NCI-H1417 (cell line): ENCODE measurements at regions not wholly inside any gene's neighbourhood (a gene's known extent, or its start where the extent isn't known, plus 50 kb on each side); places are given as distances from the start of the nearest gene placed in this dataset.
A peak's percentile ranks its signal among the peaks of the same experiment; 100 is the strongest.
"Not testable (repeated sequence)": the region's sequence is repeated elsewhere in the genome, so short reads cannot be mapped to it uniquely, and the experiment has no call there.

Experiments
- DNase-seq, 3 experiments: peaks; one replicate each; lab custom pipeline; 2025; lab: John Stamatoyannopoulos, UW

- DNase-seq, result no peak
These were observed 158.9 kb upstream of the FERD3L start for GRCh38 chr7:19304086-19304485.

GRCh38 chr7:19302731-19303130, 157.5 kb upstream of the FERD3L start:
- DNase-seq, result no peak

- no peak for DNase-seq
These were observed 151.4 kb upstream of the FERD3L start for GRCh38 chr7:19296617-19297016.

- no peak for DNase-seq
These were observed 150.2 kb upstream of the FERD3L start for GRCh38 chr7:19295376-19295775.

GRCh38 chr7:19294619-19295018, 149.4 kb upstream of the FERD3L start:
- peak in 1 of 3 experiments; percentile 17 for DNase-seq

- no peak for DNase-seq
These were observed 148.2 kb upstream of the FERD3L start for GRCh38 chr7:19293431-19293830.

GRCh38 chr7:19290968-19291367, 145.7 kb upstream of the FERD3L start:
- DNase-seq, result peak in 1 of 3 experiments; percentile 56

- no peak for DNase-seq
These were observed 144.8 kb upstream of the FERD3L start for GRCh38 chr7:19290066-19290465.

- peak in 1 of 3 experiments; percentile 15 for DNase-seq
These were observed 139.5 kb upstream of the FERD3L start for GRCh38 chr7:19284596-19285300.

- no peak for DNase-seq
These were observed 138.9 kb upstream of the FERD3L start for GRCh38 chr7:19284136-19284535.

GRCh38 chr7:19275000-19275399, 129.8 kb upstream of the FERD3L start:
- DNase-seq, result no peak

GRCh38 chr7:19272329-19272728, 127.1 kb upstream of the FERD3L start:
- DNase-seq, result not testable (repeated sequence)

- no peak for DNase-seq
These were observed 124.1 kb upstream of the FERD3L start for GRCh38 chr7:19269301-19269700.

- peak in 1 of 3 experiments; percentile 46 for DNase-seq
These were observed 123.5 kb upstream of the FERD3L start for GRCh38 chr7:19268737-19269136.

- peak in 1 of 3 experiments; percentile 10 for DNase-seq
These were observed 117.6 kb upstream of the FERD3L start for GRCh38 chr7:19262826-19263225.

GRCh38 chr7:19249281-19249680, 104.1 kb upstream of the FERD3L start:
- DNase-seq, result no peak

- no peak for DNase-seq
These were observed 103.5 kb upstream of the FERD3L start for GRCh38 chr7:19248681-19249080.

- no peak for DNase-seq
These were observed 102.9 kb upstream of the FERD3L start for GRCh38 chr7:19248115-19248514.

- DNase-seq, result no peak
These were observed 101.8 kb upstream of the FERD3L start for GRCh38 chr7:19247017-19247416.

- DNase-seq, result no peak
These were observed 97.0 kb upstream of the FERD3L start for GRCh38 chr7:19242246-19242645.

- DNase-seq, result no peak
These were observed 94.7 kb upstream of the FERD3L start for GRCh38 chr7:19239951-19240350.

GRCh38 chr7:19235680-19236079, 90.5 kb upstream of the FERD3L start:
- DNase-seq, result no peak

- no peak for DNase-seq
These were observed 79.7 kb upstream of the FERD3L start for GRCh38 chr7:19224951-19225350.

- DNase-seq, result no peak
These were observed 70.2 kb upstream of the FERD3L start for GRCh38 chr7:19215412-19215811.
